ENCODE measurements at regions not wholly inside any gene's neighbourhood (a gene's known extent, or its start where the extent isn't known, plus 50 kb on each side); places are given as distances from the start of the nearest gene placed in this dataset.

GRCh38 chr6:122238861-122239260, 160.6 kb upstream of the HSF2 start:
- Histone ChIP-seq H3K9me3 (ENCODE audit: control insufficient read depth, low read depth, low read length) (no peaks in the 10 kb centered on the region), H3K27ac (ENCODE audit: insufficient read length, low read depth, low read length) (no peak overlapping the region), H2BK120ac (ENCODE audit: low read depth, low read length, poor library complexity, severe bottlenecking) (no peak overlapping the region), H4K91ac (ENCODE audit: insufficient read length, low read depth, low read length) (no peak overlapping the region), H4K20me1 (ENCODE audit: control insufficient read depth, insufficient read depth, insufficient read length) (no peaks in the 10 kb centered on the region), H4K8ac (replicated peaks; ENCODE audit: insufficient read length, low read depth, low read length) (no peak overlapping the region), H3K4me1 (ENCODE audit: insufficient read depth, low read length) (no peaks in the 10 kb centered on the region), H3K14ac (ENCODE audit: insufficient read depth, low read length) (no peak overlapping the region), H2AFZ (ENCODE audit: low read length) (no peak overlapping the region), H3K56ac (ENCODE audit: insufficient read length, low read depth, low read length) (no peak overlapping the region), H3T11ph (ENCODE audit: low read length) (no peak overlapping the region), H3K9ac (ENCODE audit: extremely low read depth, insufficient read length, low read length) (no peak overlapping the region), H3K4me2 (ENCODE audit: insufficient read depth, insufficient read length, low read length) (no peak overlapping the region), H3K27me3 (ENCODE audit: insufficient read depth, low read length) (no peaks in the 10 kb centered on the region), H4K5ac (ENCODE audit: insufficient read length, low read depth, low read length) (no peak overlapping the region), H2BK20ac (ENCODE audit: low read depth, low read length, poor library complexity, severe bottlenecking) (no peak overlapping the region), H2AK5ac (ENCODE audit: insufficient read length, low read length) (no peak overlapping the region), H3K79me2 (ENCODE audit: insufficient read depth, low read length) (no peaks in the 10 kb centered on the region), H2BK12ac (ENCODE audit: insufficient read length, low read depth, low read length) (no peak overlapping the region), H3K79me1 (ENCODE audit: insufficient read depth, low read depth, low read length, poor library complexity, severe bottlenecking) (no peaks in the 10 kb centered on the region), H2BK15ac (ENCODE audit: low read depth, low read length) (no peak overlapping the region), H2BK5ac (ENCODE audit: insufficient read length, low read length) (no peak overlapping the region), H3K4ac (ENCODE audit: low read depth, low read length) (no peak overlapping the region), H3K23me2 (ENCODE audit: insufficient read length, low read depth, low read length, poor library complexity, severe bottlenecking) (no peaks in the 10 kb centered on the region), H3K23ac (ENCODE audit: insufficient read length, low read depth, low read length) (no peak overlapping the region), H3K18ac (ENCODE audit: insufficient read length, low read depth, low read length) (no peak overlapping the region)
- Mint-ChIP-seq H3K27me3 (ENCODE audit: low read depth) (no peaks in the 10 kb centered on the region), H3K4me3 (no peak overlapping the region), H3K27ac (no peak overlapping the region), H3K36me3 (ENCODE audit: insufficient read depth in 1 of 3, low read depth in 3 of 3) (no peaks in the 10 kb centered on the region), H3K9me3 (peaks cover 2 to 4% of the 10 kb centered on the region in 2 experiments; a peak in 1 of 5 replicates), H3K4me1 (no peaks in the 10 kb centered on the region)
- no peak for DNase-seq
- TF ChIP-seq, protein P1, sequence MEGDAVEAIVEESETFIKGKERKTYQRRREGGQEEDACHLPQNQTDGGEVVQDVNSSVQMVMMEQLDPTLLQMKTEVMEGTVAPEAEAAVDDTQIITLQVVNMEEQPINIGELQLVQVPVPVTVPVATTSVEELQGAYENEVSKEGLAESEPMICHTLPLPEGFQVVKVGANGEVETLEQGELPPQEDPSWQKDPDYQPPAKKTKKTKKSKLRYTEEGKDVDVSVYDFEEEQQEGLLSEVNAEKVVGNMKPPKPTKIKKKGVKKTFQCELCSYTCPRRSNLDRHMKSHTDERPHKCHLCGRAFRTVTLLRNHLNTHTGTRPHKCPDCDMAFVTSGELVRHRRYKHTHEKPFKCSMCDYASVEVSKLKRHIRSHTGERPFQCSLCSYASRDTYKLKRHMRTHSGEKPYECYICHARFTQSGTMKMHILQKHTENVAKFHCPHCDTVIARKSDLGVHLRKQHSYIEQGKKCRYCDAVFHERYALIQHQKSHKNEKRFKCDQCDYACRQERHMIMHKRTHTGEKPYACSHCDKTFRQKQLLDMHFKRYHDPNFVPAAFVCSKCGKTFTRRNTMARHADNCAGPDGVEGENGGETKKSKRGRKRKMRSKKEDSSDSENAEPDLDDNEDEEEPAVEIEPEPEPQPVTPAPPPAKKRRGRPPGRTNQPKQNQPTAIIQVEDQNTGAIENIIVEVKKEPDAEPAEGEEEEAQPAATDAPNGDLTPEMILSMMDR (conservative IDR thresholded peaks at IDR 0.05) = no peak

Data from H9 (cell line).